ENCODE measurements at regions not wholly inside any gene's neighbourhood (a gene's known extent, or its start where the extent isn't known, plus 50 kb on each side); places are given as distances from the start of the nearest gene placed in this dataset.

GRCh38 chr2:217440000-217440399 is 562.8 kb downstream of the TNS1 start:
- DNase-seq (no peak), ATAC-seq (no peak)
- intact Hi-C loops (cut with micrococcal nuclease), result no loop called here

- intact Hi-C loops (cut with micrococcal nuclease), result no loop called here
- DNase-seq (no peak), ATAC-seq (no peak)
These were observed 564.0 kb downstream of the TNS1 start for GRCh38 chr2:217438821-217439220.

- intact Hi-C loops (cut with micrococcal nuclease), result no loop called here
- ATAC-seq, result no peak
- no peak for DNase-seq
These were observed 564.7 kb downstream of the TNS1 start for GRCh38 chr2:217438136-217438535.

DNA sequence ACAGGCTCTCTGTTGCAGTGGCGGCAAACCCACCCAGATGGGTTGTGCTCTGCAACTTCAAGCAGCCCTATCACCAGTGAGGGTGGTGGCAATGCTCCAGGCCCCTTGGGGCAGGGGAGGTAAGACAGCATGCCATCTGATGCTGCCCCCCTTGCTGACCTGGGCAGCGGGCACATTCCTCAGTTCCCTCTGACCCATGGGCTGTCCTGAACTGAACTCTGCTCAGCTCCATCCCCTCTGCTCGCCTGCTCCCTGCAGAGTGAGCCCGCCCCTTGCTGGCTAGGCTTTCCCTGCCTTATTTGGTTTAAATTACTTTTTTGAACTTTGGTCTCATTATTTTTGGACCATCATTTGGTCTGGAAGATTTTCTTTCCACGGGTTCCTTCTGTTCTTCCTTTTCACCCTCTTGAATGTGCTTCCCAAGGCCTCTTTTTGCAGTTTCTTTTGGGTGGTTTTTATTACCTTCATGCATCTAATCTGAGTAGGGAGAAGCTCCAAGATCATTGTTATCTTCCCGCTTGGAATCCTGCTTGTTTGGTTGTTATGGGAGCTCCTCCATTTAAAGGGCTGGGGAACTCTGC is 565.4 kb downstream of the TNS1 start:
- intact Hi-C loops (cut with micrococcal nuclease), result no loop called here
- DNase-seq (peak; percentile 44), ATAC-seq (no peak)

GRCh38 chr2:217436386-217436785 is 566.4 kb downstream of the TNS1 start:
- DNase-seq, result peak; percentile 53
- ATAC-seq, result no peak
- intact Hi-C loops (cut with micrococcal nuclease), result no loop called here

GRCh38 chr2:217434180-217434975 is 568.4 kb downstream of the TNS1 start:
- DNase-seq (peak; percentile 89), ATAC-seq (peak; percentile 96)
- intact Hi-C loops (cut with micrococcal nuclease), result no loop called here

- DNase-seq, result peak; percentile 35
- intact Hi-C loops (cut with micrococcal nuclease), result no loop called here
- peak; percentile 51 for ATAC-seq
These were observed 569.3 kb downstream of the TNS1 start for GRCh38 chr2:217433522-217433921.

GRCh38 chr2:217431577-217432269 is 571.1 kb downstream of the TNS1 start:
- DNase-seq (no peak), ATAC-seq (no peak)
- intact Hi-C loops (cut with micrococcal nuclease), result no loop called here

GRCh38 chr2:217430916-217431576 is 571.2 kb upstream of the TNP1 start:
- DNase-seq (no peak), ATAC-seq (peak; percentile 47)
- intact Hi-C loops (cut with micrococcal nuclease), result no loop called here

GRCh38 chr2:217429981-217430500 is 570.2 kb upstream of the TNP1 start:
- intact Hi-C loops (cut with micrococcal nuclease), result no loop called here
- DNase-seq, result no peak
- ATAC-seq, result no peak

DNA sequence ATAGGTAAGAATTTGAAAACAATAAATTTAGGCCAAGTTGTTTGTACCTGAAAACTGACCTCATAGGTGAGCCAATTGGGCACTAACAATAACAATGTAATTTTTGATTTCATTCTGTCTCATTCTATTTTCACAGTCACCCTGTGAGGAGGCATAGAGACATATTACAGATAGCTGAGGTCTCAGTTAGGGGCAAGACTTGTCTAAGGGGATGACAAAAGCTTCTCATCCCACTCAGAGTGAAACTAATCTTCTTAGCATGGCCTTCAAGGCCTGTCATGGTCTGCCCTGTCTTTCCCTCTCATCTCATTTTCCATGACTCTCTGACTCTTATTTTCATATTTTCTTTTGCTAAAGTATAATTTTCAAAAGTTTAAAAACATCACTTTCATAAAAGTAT is 562.0 kb upstream of the TNP1 start:
- no peak for ATAC-seq
- intact Hi-C loops (cut with micrococcal nuclease), result no loop called here
- no peak for DNase-seq

- intact Hi-C loops (cut with micrococcal nuclease), result no loop called here
- no peak for DNase-seq
- no peak for ATAC-seq
These were observed 561.0 kb upstream of the TNP1 start for GRCh38 chr2:217420854-217421253.

GRCh38 chr2:217419055-217419671 is 559.3 kb upstream of the TNP1 start:
- no peak for ATAC-seq
- intact Hi-C loops (cut with micrococcal nuclease), result no loop called here
- DNase-seq, result no peak

DNA sequence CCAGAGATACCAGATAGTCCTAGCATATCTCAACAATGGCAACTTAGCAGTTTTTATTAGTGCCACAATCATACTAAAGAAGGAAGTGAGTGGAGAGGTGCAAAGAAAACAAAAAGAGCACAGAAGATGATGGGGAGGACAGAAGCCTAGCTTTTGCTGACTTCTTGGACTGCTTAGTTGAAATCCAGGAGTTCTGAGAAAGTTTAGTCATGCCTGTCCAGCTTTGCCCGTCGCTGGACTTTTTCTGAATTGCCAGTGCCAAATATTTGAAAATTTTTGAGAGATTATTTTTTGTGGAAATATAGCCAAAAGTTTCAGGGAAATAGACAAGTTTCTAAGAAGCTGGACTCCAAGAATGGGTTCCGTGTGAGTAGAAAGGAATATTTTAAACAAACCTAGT is 558.7 kb upstream of the TNP1 start:
- intact Hi-C loops (cut with micrococcal nuclease), result no loop called here
- DNase-seq, result no peak
- ATAC-seq, result no peak

DNA sequence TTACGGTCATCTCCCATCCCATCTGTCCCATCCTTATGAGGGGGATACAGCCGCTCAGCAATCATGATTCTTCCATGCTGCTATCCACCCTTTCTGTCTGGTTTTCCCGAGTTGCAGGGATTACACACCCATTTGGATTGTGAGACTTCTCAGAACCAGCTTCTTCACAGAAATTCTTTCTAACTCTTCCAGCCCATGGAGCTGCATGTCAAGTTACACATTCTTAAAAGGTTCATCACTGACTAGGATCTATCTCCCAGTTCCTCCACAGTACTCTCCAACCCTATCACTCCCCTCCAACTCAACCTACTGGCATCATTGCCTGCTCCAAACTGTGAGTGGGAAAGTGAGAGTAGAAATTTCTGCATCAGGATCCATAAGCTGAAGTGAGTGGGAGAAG is 558.2 kb upstream of the TNP1 start:
- DNase-seq, result no peak
- intact Hi-C loops (cut with micrococcal nuclease), result no loop called here
- ATAC-seq, result no peak

GRCh38 chr2:217417536-217417935 is 557.7 kb upstream of the TNP1 start:
- intact Hi-C loops (cut with micrococcal nuclease), result no loop called here
- ATAC-seq, result no peak

DNA sequence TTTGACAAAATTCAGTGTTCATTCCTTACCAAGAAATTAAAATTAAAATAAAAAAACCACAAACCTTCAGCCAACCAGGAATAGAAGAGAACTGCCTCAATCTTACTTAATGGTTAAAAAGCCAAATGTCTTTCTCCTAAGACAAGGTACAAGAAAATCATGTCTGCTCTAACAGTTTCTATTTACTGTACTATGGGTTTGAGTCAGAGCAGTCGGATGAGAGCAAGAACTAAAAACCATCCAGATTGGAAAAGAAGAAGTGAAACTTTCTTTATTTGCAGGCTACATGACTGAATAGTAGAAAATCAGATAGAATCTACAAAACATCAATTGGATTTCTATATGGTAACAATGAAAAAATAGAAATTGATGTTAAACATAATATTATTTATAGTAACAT is 555.5 kb upstream of the TNP1 start:
- ATAC-seq, result no peak
- intact Hi-C loops (cut with micrococcal nuclease), result no loop called here
- no peak for DNase-seq

More at GRCh38 chr2:217417536-217417935, 557.7 kb upstream of the TNP1 start:
- no peak for DNase-seq

- intact Hi-C loops (cut with micrococcal nuclease), result no loop called here
- no peak for DNase-seq
- ATAC-seq, result no peak
These were observed 554.6 kb upstream of the TNP1 start for GRCh38 chr2:217414429-217414828.

DNA sequence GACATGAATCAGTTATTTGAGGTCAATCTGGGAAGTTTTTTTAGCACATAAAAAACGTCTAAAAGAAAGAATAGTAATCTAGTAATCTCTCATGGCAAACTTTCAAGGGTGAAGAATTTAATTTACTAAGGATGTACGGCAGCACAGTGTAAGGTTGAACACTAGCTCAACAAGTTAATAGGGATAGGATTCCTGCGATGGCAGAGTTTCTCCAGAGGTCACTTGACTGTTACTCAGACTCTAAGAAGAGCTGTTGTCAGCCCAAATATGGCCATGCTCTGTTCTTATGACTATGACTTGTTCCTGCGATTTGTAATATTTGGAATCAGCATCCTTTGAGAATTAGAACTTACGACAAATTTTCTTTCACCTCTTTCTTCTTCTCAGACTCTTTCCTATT is 553.3 kb upstream of the TNP1 start:
- DNase-seq (no peak), ATAC-seq (peak; percentile 82)
- intact Hi-C loops (cut with micrococcal nuclease), result no loop called here

All from left ventricle myocardium superior (tissue), 1 donor.